Testis (tissue), 2 donors: ENCODE measurements at regions not wholly inside any gene's neighbourhood (a gene's known extent, or its start where the extent isn't known, plus 50 kb on each side); places are given as distances from the start of the nearest gene placed in this dataset.

Source experiments
- POLR2A ChIP-seq: fragments of 450-650 bp; IDR thresholded peaks from one replicate; pipeline ENCODE4 v1.6.1; 2017; ENCODE audit warnings: antibody characterized with exemption, mild to moderate bottlenecking, moderate library complexity
- TF ChIP-seq, protein P1 (sequence below), 3 experiments: fragments of 450-650 bp in 2 of 3; fragments of 200-600 bp in 1 of 3; sonication (generic) in 1 of 3; IDR thresholded peaks; one replicate each; pipeline ENCODE4 v1.5.1; 2016 to 2019; ENCODE audit warnings: antibody characterized with exemption in 3 of 3, mild to moderate bottlenecking in 2 of 3, moderate library complexity in 1 of 3

DNA sequence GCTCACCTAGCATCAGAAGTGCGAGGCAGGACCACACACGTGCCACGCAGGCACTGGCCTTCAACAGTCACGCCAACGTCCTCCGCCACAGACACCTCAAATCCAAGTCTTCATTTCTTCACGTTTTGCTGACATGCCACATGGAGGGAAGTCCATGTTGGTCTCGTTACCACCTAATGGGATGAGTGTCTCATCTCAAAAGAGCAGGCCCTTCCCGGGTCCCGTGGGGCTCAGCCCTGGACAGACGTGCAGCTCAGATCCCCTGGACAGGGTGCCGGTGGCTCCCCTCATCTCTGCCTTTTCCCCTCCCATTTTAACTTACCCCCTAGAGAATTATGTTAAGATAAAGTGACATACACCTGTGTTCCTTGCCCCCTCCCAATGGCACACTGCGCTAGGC lies 76.8 kb downstream of the MRPL36 start:
- TF ChIP-seq, protein P1, sequence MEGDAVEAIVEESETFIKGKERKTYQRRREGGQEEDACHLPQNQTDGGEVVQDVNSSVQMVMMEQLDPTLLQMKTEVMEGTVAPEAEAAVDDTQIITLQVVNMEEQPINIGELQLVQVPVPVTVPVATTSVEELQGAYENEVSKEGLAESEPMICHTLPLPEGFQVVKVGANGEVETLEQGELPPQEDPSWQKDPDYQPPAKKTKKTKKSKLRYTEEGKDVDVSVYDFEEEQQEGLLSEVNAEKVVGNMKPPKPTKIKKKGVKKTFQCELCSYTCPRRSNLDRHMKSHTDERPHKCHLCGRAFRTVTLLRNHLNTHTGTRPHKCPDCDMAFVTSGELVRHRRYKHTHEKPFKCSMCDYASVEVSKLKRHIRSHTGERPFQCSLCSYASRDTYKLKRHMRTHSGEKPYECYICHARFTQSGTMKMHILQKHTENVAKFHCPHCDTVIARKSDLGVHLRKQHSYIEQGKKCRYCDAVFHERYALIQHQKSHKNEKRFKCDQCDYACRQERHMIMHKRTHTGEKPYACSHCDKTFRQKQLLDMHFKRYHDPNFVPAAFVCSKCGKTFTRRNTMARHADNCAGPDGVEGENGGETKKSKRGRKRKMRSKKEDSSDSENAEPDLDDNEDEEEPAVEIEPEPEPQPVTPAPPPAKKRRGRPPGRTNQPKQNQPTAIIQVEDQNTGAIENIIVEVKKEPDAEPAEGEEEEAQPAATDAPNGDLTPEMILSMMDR (IDR thresholded peaks at IDR 0.05) = no peak
- no peak for TF ChIP-seq POLR2A
